Nephron progenitor cell (in vitro differentiated cells): ENCODE measurements at regions not wholly inside any gene's neighbourhood (a gene's known extent, or its start where the extent isn't known, plus 50 kb on each side); places are given as distances from the start of the nearest gene placed in this dataset.

Experiments used
- DNase-seq: peaks from one replicate; pipeline ENCODE4 v3.0.0; 2021
- H3K27ac Mint-ChIP-seq: 2 replicates; pipeline ENCODE4 v1.8.0; 2021; ENCODE audit warnings: mild to moderate bottlenecking, moderate library complexity, mixed read lengths
- H3K27me3 Mint-ChIP-seq: 2 replicates; pipeline ENCODE4 v1.8.0; 2021; ENCODE audit warnings: mild to moderate bottlenecking, low read depth, mixed read lengths; ENCODE audit not compliant: poor library complexity
- H3K36me3 Mint-ChIP-seq: 2 replicates; pipeline ENCODE4 v1.8.0; 2021; ENCODE audit warnings: low read depth, mixed read lengths
- H3K4me1 Mint-ChIP-seq: 2 replicates; pipeline ENCODE4 v1.8.0; 2021; ENCODE audit warnings: mixed read lengths
- H3K4me3 Mint-ChIP-seq: 2 replicates; pipeline ENCODE4 v1.8.0; 2021; ENCODE audit warnings: mild to moderate bottlenecking, moderate library complexity, mixed read lengths
- H3K9me3 Mint-ChIP-seq: 2 replicates; pipeline ENCODE4 v1.8.0; 2021; ENCODE audit warnings: mild to moderate bottlenecking, moderate library complexity, mixed read lengths
- TF ChIP-seq, protein P1 (sequence below): fragments of 200-600 bp; sonication (generic); IDR thresholded peaks from 2 replicates; pipeline ENCODE4 v1.5.0; 2021; ENCODE audit warnings: antibody characterized with exemption

DNA sequence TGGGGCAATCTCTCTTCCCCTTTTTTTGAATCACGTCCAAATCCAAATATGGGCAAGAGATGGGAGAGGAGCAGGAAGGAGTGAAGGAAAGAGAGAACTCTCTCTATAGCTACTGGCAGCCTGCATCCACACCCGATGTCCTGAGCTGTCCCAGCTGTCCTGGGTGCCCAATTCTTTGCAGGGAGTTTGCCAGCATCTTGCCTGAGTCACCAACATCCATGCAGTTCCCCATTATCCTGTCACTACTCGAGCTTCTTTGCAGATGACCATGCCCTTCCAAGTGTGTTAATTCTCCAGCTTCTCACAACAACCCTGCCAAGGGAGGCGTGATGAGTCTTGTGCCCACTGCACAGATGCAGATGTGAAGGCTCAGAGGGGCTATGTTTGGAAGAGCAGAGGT is 127.1 kb downstream of the NSG2 start:
- TF ChIP-seq, protein P1, sequence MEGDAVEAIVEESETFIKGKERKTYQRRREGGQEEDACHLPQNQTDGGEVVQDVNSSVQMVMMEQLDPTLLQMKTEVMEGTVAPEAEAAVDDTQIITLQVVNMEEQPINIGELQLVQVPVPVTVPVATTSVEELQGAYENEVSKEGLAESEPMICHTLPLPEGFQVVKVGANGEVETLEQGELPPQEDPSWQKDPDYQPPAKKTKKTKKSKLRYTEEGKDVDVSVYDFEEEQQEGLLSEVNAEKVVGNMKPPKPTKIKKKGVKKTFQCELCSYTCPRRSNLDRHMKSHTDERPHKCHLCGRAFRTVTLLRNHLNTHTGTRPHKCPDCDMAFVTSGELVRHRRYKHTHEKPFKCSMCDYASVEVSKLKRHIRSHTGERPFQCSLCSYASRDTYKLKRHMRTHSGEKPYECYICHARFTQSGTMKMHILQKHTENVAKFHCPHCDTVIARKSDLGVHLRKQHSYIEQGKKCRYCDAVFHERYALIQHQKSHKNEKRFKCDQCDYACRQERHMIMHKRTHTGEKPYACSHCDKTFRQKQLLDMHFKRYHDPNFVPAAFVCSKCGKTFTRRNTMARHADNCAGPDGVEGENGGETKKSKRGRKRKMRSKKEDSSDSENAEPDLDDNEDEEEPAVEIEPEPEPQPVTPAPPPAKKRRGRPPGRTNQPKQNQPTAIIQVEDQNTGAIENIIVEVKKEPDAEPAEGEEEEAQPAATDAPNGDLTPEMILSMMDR, result no peak
- no peak overlapping the region for H3K27ac Mint-ChIP-seq
- H3K4me3 Mint-ChIP-seq, result no peak overlapping the region
- H3K4me1 Mint-ChIP-seq, result peaks cover 5% of the 10 kb centered on the region
- H3K9me3 Mint-ChIP-seq, result peaks cover 3% of the 10 kb centered on the region
- H3K36me3 Mint-ChIP-seq, result no peaks in the 10 kb centered on the region
- no peak for DNase-seq
- peaks cover 42% of the 10 kb centered on the region for H3K27me3 Mint-ChIP-seq

- peaks cover 40% of the 10 kb centered on the region for H3K27me3 Mint-ChIP-seq
- H3K4me1 Mint-ChIP-seq, result peaks cover 5% of the 10 kb centered on the region
- no peak for DNase-seq
- no peak overlapping the region for H3K4me3 Mint-ChIP-seq
- TF ChIP-seq, protein P1, result no peak
- no peaks in the 10 kb centered on the region for H3K36me3 Mint-ChIP-seq
- H3K27ac Mint-ChIP-seq, result peak overlapping the region; percentile 77
- peaks cover 3% of the 10 kb centered on the region for H3K9me3 Mint-ChIP-seq
Measured at GRCh38 chr5:174173766-174174165, 128.3 kb downstream of the NSG2 start.

GRCh38 chr5:174175716-174176268 is 130.3 kb downstream of the NSG2 start:
- peaks cover 38% of the 10 kb centered on the region for H3K27me3 Mint-ChIP-seq
- no peak overlapping the region for H3K4me3 Mint-ChIP-seq
- H3K9me3 Mint-ChIP-seq, result no peaks in the 10 kb centered on the region
- TF ChIP-seq, protein P1, result no peak
- no peak for DNase-seq
- H3K4me1 Mint-ChIP-seq, result peaks cover 5% of the 10 kb centered on the region
- H3K36me3 Mint-ChIP-seq, result no peaks in the 10 kb centered on the region
- H3K27ac Mint-ChIP-seq, result no peak overlapping the region

DNA sequence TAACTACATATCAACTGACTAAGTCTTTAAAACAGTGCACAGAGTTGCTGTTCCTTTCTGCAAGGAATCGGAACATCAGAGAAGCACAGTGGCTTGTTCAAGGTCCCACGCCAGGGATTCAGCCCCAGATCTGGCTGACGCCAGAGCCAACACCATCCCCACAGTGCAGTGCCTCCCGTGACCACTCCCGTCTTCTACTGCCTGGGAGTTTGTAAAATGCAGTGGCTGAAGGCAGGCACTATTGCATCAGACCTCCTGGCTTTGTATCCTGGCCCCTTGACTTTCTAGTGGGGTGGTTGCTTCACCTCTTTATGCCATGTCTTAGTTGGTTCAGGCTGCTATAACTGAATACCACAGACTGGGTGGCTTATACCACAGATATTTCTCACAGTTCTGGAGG is 131.0 kb downstream of the NSG2 start:
- Mint-ChIP-seq H3K27me3 (peaks cover 36% of the 10 kb centered on the region), H3K4me1 (peaks cover 5% of the 10 kb centered on the region), H3K9me3 (no peaks in the 10 kb centered on the region), H3K4me3 (no peak overlapping the region), H3K27ac (no peak overlapping the region), H3K36me3 (no peaks in the 10 kb centered on the region)
- DNase-seq, result no peak
- TF ChIP-seq, protein P1, result no peak

- TF ChIP-seq, protein P1, result no peak
- H3K4me1 Mint-ChIP-seq, result no peaks in the 10 kb centered on the region
- no peak overlapping the region for H3K4me3 Mint-ChIP-seq
- DNase-seq, result no peak
- H3K36me3 Mint-ChIP-seq, result no peaks in the 10 kb centered on the region
- H3K27me3 Mint-ChIP-seq, result peaks cover 32% of the 10 kb centered on the region
- no peaks in the 10 kb centered on the region for H3K9me3 Mint-ChIP-seq
- no peak overlapping the region for H3K27ac Mint-ChIP-seq
Measured at GRCh38 chr5:174177531-174177930, 132.0 kb downstream of the NSG2 start.

DNA sequence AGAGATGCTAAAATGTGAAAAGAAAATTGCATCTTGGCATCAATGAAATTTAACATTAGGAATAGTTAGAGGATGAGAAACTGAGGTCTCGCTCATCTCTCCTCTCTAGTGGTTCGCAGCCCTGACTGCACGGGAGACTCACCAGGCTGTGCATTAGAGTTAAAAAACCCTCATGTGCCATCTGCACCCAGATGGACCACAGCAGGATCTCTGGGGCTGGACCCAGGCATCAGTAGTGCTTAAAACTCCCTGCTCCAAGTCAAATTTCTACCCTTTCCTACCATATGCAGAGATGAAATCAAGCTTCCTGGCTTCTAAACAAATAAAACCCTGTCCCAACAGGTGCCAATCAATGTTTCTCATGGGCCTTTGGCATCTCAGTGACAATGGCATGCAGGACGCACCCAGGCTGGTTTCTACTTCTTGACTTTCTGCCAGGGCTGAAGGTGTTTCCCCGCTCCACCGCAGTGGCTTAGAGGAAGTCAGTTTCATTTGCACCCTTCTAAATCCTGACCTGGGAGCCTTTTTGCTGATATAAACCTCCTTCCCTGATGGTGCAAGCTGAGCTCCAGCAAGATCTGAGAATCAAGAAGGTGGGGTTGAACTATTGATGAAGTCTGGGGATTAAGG is 132.6 kb downstream of the NSG2 start:
- TF ChIP-seq, protein P1, result no peak
- Mint-ChIP-seq H3K36me3 (no peaks in the 10 kb centered on the region), H3K27ac (no peak overlapping the region), H3K4me1 (no peaks in the 10 kb centered on the region), H3K4me3 (no peak overlapping the region), H3K9me3 (no peaks in the 10 kb centered on the region), H3K27me3 (peaks cover 29% of the 10 kb centered on the region)
- no peak for DNase-seq
